GM20000 (cell line): ENCODE measurements at regions not wholly inside any gene's neighbourhood (a gene's known extent, or its start where the extent isn't known, plus 50 kb on each side); places are given as distances from the start of the nearest gene placed in this dataset.
"Not testable (repeated sequence)": the region's sequence is repeated elsewhere in the genome, so short reads cannot be mapped to it uniquely, and the experiment has no call there.

ENCODE experiments used
- DNase-seq: peaks from one replicate; pipeline ENCODE4 v3.0.0; 2012; ENCODE audit warnings: low spot score
- CTCF ChIP-seq: IDR thresholded peaks from 2 replicates; pipeline ENCODE4 v1.5.1; 2012; ENCODE audit warnings: mild to moderate bottlenecking, control low read depth; ENCODE audit errors: extremely low read depth, missing control alignments

GRCh38 chr12:24527102-24527501, 421.8 kb downstream of the BCAT1 start:
- no peak for DNase-seq
- TF ChIP-seq CTCF: no peak

- TF ChIP-seq CTCF: no peak
- DNase-seq: no peak
These were observed 426.2 kb downstream of the BCAT1 start for GRCh38 chr12:24522736-24523135.

- no peak for DNase-seq
- no peak for TF ChIP-seq CTCF
These were observed 429.1 kb downstream of the BCAT1 start for GRCh38 chr12:24519759-24520158.

- no peak for DNase-seq
- no peak for TF ChIP-seq CTCF
These were observed 431.9 kb downstream of the BCAT1 start for GRCh38 chr12:24517000-24517399.

GRCh38 chr12:24510581-24511125, 438.2 kb downstream of the BCAT1 start:
- TF ChIP-seq CTCF: no peak
- DNase-seq: no peak

GRCh38 chr12:24507827-24508226, 441.1 kb downstream of the BCAT1 start:
- no peak for TF ChIP-seq CTCF
- DNase-seq: no peak

GRCh38 chr12:24505366-24506015, 443.4 kb downstream of the BCAT1 start:
- no peak for TF ChIP-seq CTCF
- no peak for DNase-seq

- DNase-seq: not testable (repeated sequence)
These were observed 445.4 kb downstream of the BCAT1 start for GRCh38 chr12:24503477-24503876.
